Mesothelial cell of epicardium (in vitro differentiated cells): ENCODE measurements at regions not wholly inside any gene's neighbourhood (a gene's known extent, or its start where the extent isn't known, plus 50 kb on each side); places are given as distances from the start of the nearest gene placed in this dataset.

Experiments used
- DNase-seq, 2 experiments: peaks; one replicate each; pipeline ENCODE4 v3.0.0; 2021; ENCODE audit warnings: low spot score in 2 of 2; ENCODE audit not compliant: unreplicated experiment in 2 of 2
- H3K27ac Mint-ChIP-seq: 2 replicates; pipeline ENCODE4 v1.8.0; 2021; ENCODE audit warnings: mixed read lengths
- H3K27me3 Mint-ChIP-seq: 2 replicates; pipeline ENCODE4 v1.8.0; 2021; ENCODE audit warnings: low read depth, mixed read lengths
- H3K36me3 Mint-ChIP-seq: 2 replicates; pipeline ENCODE4 v1.8.0; 2021; ENCODE audit warnings: mixed read lengths
- H3K4me1 Mint-ChIP-seq: 2 replicates; pipeline ENCODE4 v1.8.0; 2021; ENCODE audit warnings: mixed read lengths
- H3K4me3 Mint-ChIP-seq: 2 replicates; pipeline ENCODE4 v1.8.0; 2021; ENCODE audit warnings: mild to moderate bottlenecking, moderate library complexity, mixed read lengths
- H3K9me3 Mint-ChIP-seq: 2 replicates; pipeline ENCODE4 v1.8.0; 2021; ENCODE audit warnings: mixed read lengths
- TF ChIP-seq, protein P1 (sequence below): fragments of 200-600 bp; sonication (generic); IDR thresholded peaks from one replicate; pipeline ENCODE4 v1.5.0; 2021; ENCODE audit warnings: antibody characterized with exemption; ENCODE audit not compliant: unreplicated experiment

DNA sequence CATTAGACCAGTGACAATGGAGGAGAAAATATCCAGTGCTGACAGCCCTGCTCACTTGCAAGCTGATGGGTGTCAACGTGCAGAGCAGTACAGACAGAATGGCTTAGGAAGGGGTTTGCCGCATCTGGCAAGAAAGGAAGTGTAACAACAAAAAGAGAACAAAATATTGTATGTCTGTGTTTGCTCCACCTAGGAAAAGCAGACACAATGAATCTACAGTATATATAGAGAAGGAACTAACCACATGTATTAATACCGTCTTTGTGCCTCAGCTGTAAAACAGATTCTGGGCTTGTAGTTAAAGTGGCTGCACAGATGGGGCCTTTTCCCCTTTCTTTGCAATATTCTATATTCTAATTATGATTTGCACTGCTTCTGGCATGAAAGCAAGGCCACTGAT, 281.1 kb upstream of the MEOX2 start:
- TF ChIP-seq, protein P1, sequence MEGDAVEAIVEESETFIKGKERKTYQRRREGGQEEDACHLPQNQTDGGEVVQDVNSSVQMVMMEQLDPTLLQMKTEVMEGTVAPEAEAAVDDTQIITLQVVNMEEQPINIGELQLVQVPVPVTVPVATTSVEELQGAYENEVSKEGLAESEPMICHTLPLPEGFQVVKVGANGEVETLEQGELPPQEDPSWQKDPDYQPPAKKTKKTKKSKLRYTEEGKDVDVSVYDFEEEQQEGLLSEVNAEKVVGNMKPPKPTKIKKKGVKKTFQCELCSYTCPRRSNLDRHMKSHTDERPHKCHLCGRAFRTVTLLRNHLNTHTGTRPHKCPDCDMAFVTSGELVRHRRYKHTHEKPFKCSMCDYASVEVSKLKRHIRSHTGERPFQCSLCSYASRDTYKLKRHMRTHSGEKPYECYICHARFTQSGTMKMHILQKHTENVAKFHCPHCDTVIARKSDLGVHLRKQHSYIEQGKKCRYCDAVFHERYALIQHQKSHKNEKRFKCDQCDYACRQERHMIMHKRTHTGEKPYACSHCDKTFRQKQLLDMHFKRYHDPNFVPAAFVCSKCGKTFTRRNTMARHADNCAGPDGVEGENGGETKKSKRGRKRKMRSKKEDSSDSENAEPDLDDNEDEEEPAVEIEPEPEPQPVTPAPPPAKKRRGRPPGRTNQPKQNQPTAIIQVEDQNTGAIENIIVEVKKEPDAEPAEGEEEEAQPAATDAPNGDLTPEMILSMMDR: no peak
- no peaks in the 10 kb centered on the region for H3K27me3 Mint-ChIP-seq
- no peaks in the 10 kb centered on the region for H3K36me3 Mint-ChIP-seq
- no peaks in the 10 kb centered on the region for H3K9me3 Mint-ChIP-seq
- H3K27ac Mint-ChIP-seq: no peak overlapping the region
- H3K4me1 Mint-ChIP-seq: no peaks in the 10 kb centered on the region
- no peak for DNase-seq
- no peak overlapping the region for H3K4me3 Mint-ChIP-seq

DNA sequence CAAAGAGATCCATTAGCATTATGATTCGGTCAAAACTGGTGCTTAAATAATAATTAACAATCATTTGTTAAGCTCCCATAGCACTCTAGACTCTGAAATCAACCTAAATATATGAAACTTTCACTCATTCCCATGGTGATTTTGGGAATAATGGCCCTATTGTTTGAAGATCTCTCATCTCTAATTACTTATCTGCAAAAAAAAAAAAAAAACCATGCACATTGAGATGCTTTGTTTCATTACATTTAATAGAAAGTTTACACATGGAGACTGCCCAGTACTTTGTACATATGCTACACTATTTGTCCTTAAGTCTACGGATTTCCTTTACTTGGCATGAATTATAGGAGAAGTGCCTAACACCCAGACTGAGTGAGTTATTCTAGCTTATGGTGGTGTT, 280.6 kb upstream of the MEOX2 start:
- H3K27me3 Mint-ChIP-seq: no peaks in the 10 kb centered on the region
- no peak for DNase-seq
- H3K36me3 Mint-ChIP-seq: no peaks in the 10 kb centered on the region
- TF ChIP-seq, protein P1: no peak
- no peak overlapping the region for H3K27ac Mint-ChIP-seq
- no peaks in the 10 kb centered on the region for H3K9me3 Mint-ChIP-seq
- H3K4me3 Mint-ChIP-seq: no peak overlapping the region
- H3K4me1 Mint-ChIP-seq: no peaks in the 10 kb centered on the region

DNA sequence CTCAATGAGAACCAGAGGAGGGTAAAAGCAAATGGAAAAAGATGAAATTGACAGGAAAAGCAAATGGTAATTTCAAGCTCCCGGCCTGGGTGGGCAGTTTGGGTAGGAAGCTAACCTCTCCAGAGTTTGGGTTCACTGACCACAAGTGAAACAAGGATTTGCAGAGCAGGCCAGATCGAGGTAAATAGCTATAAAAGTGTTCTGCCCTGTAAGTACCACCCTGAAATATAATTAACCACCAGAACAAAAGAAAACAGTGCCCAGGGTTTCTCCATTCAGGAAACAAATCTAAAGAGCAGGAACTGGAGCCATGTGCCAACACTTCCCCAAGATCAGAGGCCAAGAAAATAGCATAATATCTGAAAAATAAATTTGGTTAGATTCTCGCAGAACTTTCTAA, 276.7 kb upstream of the MEOX2 start:
- Mint-ChIP-seq H3K4me1 (no peaks in the 10 kb centered on the region), H3K4me3 (no peak overlapping the region), H3K9me3 (peaks cover 14% of the 10 kb centered on the region), H3K27ac (no peak overlapping the region), H3K36me3 (no peaks in the 10 kb centered on the region), H3K27me3 (no peaks in the 10 kb centered on the region)
- DNase-seq: no peak
- TF ChIP-seq, protein P1: no peak

DNA sequence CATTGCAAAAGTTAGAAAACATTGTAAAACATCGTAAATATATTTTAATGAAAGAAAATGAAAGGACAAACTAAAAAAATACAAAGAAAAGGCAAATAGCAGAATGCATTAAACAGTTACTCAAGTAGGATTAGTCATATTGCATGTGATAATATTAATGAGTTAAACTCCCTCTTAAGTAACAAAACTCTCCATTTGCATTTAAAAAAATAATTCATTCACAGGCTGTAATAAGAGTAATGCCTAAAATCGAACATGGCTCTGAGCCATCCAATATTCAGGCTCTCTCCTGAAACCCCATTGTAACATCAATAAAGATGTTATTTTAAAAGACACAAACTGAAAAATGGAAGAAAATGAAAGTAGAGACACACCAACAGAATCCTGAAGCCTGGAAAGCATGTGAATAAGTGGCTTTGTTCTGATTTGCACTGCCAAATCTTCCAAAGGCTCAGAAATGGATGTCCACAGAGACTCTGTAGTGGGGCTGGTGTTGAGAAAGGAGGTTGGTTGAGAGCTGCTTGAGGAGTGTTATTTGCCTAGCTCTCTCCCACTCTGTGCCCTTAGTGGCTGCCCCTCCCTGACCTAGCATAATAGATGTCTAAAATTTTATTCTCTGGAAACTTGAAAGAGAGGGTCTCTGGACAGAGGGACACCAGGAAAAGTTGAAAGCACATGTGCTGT, 268.3 kb upstream of the MEOX2 start:
- DNase-seq: no peak
- peaks cover 6% of the 10 kb centered on the region for H3K27me3 Mint-ChIP-seq
- H3K9me3 Mint-ChIP-seq: peaks cover 6% of the 10 kb centered on the region
- H3K27ac Mint-ChIP-seq: no peak overlapping the region
- H3K36me3 Mint-ChIP-seq: no peaks in the 10 kb centered on the region
- H3K4me1 Mint-ChIP-seq: no peaks in the 10 kb centered on the region
- TF ChIP-seq, protein P1: no peak
- no peak overlapping the region for H3K4me3 Mint-ChIP-seq

DNA sequence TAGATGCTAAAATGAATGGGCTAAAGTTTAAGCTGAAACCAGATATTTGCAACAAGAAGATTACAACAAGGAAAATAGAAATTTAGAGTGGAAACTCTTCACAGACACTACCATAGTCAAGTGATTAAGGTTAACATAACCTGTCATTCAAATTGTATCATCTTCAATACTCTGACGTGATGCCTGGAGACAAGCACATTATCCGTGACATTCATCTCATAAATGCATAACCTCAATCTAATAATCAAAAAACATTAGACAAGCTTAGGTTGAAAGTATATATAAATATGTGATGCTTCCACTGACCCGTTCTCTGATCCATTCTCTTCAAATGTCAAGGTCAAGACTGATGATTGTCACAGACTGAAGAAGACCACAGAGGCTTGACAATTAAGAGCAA, 263.8 kb upstream of the MEOX2 start:
- H3K27me3 Mint-ChIP-seq: peaks cover 6% of the 10 kb centered on the region
- no peak overlapping the region for H3K27ac Mint-ChIP-seq
- no peak for DNase-seq
- H3K36me3 Mint-ChIP-seq: no peaks in the 10 kb centered on the region
- H3K4me1 Mint-ChIP-seq: no peaks in the 10 kb centered on the region
- H3K4me3 Mint-ChIP-seq: no peak overlapping the region
- no peaks in the 10 kb centered on the region for H3K9me3 Mint-ChIP-seq
- TF ChIP-seq, protein P1: no peak

DNA sequence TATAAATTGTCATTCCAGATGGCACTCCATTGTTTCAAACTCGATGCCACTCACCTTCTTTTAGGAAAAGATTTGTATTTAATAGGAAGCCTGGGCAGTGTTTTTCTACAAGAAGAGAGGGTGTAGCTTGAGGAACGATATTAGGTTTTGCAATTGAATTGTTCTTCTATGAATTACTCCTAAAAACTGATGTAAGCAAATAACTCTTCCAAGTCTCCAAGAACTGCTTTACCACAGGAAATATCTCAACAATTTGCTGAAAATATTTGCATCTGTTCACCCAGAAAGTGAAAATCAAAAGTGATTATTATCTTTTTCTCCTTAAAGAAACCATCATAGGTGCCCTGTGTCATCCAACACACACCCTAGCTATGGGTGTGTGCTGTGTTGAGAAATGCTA, 261.3 kb upstream of the MEOX2 start:
- H3K27me3 Mint-ChIP-seq: peaks cover 2% of the 10 kb centered on the region
- no peak overlapping the region for H3K27ac Mint-ChIP-seq
- no peak overlapping the region for H3K4me3 Mint-ChIP-seq
- no peak for DNase-seq
- H3K4me1 Mint-ChIP-seq: no peaks in the 10 kb centered on the region
- H3K9me3 Mint-ChIP-seq: no peaks in the 10 kb centered on the region
- TF ChIP-seq, protein P1: no peak
- H3K36me3 Mint-ChIP-seq: no peaks in the 10 kb centered on the region
